WTC11 (cell line): ENCODE measurements at regions not wholly inside any gene's neighbourhood (a gene's known extent, or its start where the extent isn't known, plus 50 kb on each side); places are given as distances from the start of the nearest gene placed in this dataset.

Experiments
- ATAC-seq: fragments of 200-7000 bp; cut with Tn5 transposase; 2 replicates; pipeline ENCODE4 v1.10.0; 2021; ENCODE audit warnings: mild to moderate bottlenecking, moderate library complexity
- CTCF ChIA-PET: fragments of 300-600 bp; sonication (Branson Sonifier 250); formaldehyde crosslinking; loops from one replicate; lab custom pipeline; 2021; ENCODE audit warnings: antibody characterized with exemption; lab: Charles Lee
- POLR2A ChIA-PET: fragments of 350-600 bp; sonication (Branson Sonifier 250); formaldehyde crosslinking; loops from one replicate; lab custom pipeline; 2021; ENCODE audit warnings: antibody characterized with exemption; lab: Charles Lee
- DNase-seq: peaks from one replicate; pipeline ENCODE4 v3.0.0; 2021; ENCODE audit warnings: low spot score
- H3K27ac Mint-ChIP-seq: 2 replicates; pipeline ENCODE4 v1.8.0; 2021; ENCODE audit warnings: mixed read lengths
- H3K27me3 Mint-ChIP-seq: 2 replicates; pipeline ENCODE4 v1.8.0; 2021; ENCODE audit warnings: low read depth, mild to moderate bottlenecking, moderate library complexity, mixed read lengths
- H3K36me3 Mint-ChIP-seq: 2 replicates; pipeline ENCODE4 v1.8.0; 2021; ENCODE audit warnings: mixed read lengths
- H3K4me1 Mint-ChIP-seq: 2 replicates; pipeline ENCODE4 v1.8.0; 2022; ENCODE audit warnings: mixed read lengths
- H3K4me3 Mint-ChIP-seq: 2 replicates; pipeline ENCODE4 v1.8.0; 2021; ENCODE audit warnings: mild to moderate bottlenecking, moderate library complexity, mixed read lengths
- H3K9me3 Mint-ChIP-seq: 2 replicates; pipeline ENCODE4 v1.8.0; 2021; ENCODE audit warnings: mixed read lengths
- CREB1 ChIP-seq: sonication (generic); formaldehyde crosslinking; IDR thresholded peaks from 2 replicates; pipeline ENCODE4 v1.8.0; 2023; ENCODE audit warnings: mild to moderate bottlenecking, missing genetic modification reagents
- CREM ChIP-seq: sonication (generic); formaldehyde crosslinking; IDR thresholded peaks from 2 replicates; pipeline ENCODE4 v1.8.1; 2022; ENCODE audit warnings: mild to moderate bottlenecking, missing genetic modification reagents, moderate library complexity
- E2F4 ChIP-seq: sonication (generic); formaldehyde crosslinking; IDR thresholded peaks from 2 replicates; pipeline ENCODE4 v1.8.1; 2022; ENCODE audit warnings: low read depth, mild to moderate bottlenecking, moderate library complexity, missing genetic modification reagents, borderline replicate concordance
- ERG ChIP-seq: fragments of 250-450 bp; sonication (Bioruptor Pico); IDR thresholded peaks from 2 replicates; pipeline ENCODE4 v1.8.0; 2021; ENCODE audit warnings: mild to moderate bottlenecking
- ETV6 ChIP-seq: sonication (generic); formaldehyde crosslinking; IDR thresholded peaks from 2 replicates; pipeline ENCODE4 v1.8.1; 2022; ENCODE audit warnings: mild to moderate bottlenecking, missing genetic modification reagents
- GTF2I ChIP-seq: fragments of 250-450 bp; sonication (Bioruptor Pico); conservative IDR thresholded peaks from 2 replicates; pipeline ENCODE4 v1.4.0; 2021; ENCODE audit warnings: mild to moderate bottlenecking
- MYBL2 ChIP-seq: sonication (generic); formaldehyde crosslinking; IDR thresholded peaks from 2 replicates; pipeline ENCODE4 v1.8.1; 2023; ENCODE audit warnings: mild to moderate bottlenecking, moderate library complexity, missing genetic modification reagents
- NFYB ChIP-seq: sonication (generic); formaldehyde crosslinking; conservative IDR thresholded peaks from 2 replicates; pipeline ENCODE4 v1.8.0; 2022; ENCODE audit warnings: low read depth, missing genetic modification reagents
- OVOL2 ChIP-seq: fragments of 250-450 bp; sonication (Bioruptor Pico); IDR thresholded peaks from 2 replicates; pipeline ENCODE4 v1.9.0; 2021; ENCODE audit warnings: mild to moderate bottlenecking, borderline replicate concordance
- TCF7 ChIP-seq: sonication (generic); formaldehyde crosslinking; IDR thresholded peaks from 2 replicates; pipeline ENCODE4 v1.8.0; 2022; ENCODE audit warnings: mild to moderate bottlenecking, low read depth, missing genetic modification reagents, moderate library complexity
- TEAD4 ChIP-seq: sonication (generic); formaldehyde crosslinking; IDR thresholded peaks from 2 replicates; pipeline ENCODE4 v1.8.0; 2022; ENCODE audit warnings: mild to moderate bottlenecking, missing genetic modification reagents
- ZBTB21 ChIP-seq: sonication (generic); formaldehyde crosslinking; IDR thresholded peaks from 2 replicates; pipeline ENCODE4 v1.8.1; 2023; ENCODE audit warnings: mild to moderate bottlenecking, missing genetic modification reagents, borderline replicate concordance
- ZNF121 ChIP-seq: sonication (generic); formaldehyde crosslinking; IDR thresholded peaks from 2 replicates; pipeline ENCODE4 v1.8.0; 2023; ENCODE audit warnings: missing genetic modification reagents
- ZNF138 ChIP-seq: sonication (generic); formaldehyde crosslinking; conservative IDR thresholded peaks from 2 replicates; pipeline ENCODE4 v1.8.1; 2022; ENCODE audit warnings: mild to moderate bottlenecking, moderate library complexity, missing genetic modification reagents
- ZNF219 ChIP-seq: sonication (generic); formaldehyde crosslinking; IDR thresholded peaks from 2 replicates; pipeline ENCODE4 v1.8.0; 2023; ENCODE audit warnings: missing genetic modification reagents, mild to moderate bottlenecking, borderline replicate concordance
- ZNF263 ChIP-seq: sonication (generic); formaldehyde crosslinking; IDR thresholded peaks from 2 replicates; pipeline ENCODE4 v1.8.1; 2022; ENCODE audit warnings: low read depth, mild to moderate bottlenecking, moderate library complexity, missing genetic modification reagents
- ZNF396 ChIP-seq: fragments of 250-450 bp; sonication (Bioruptor Pico); IDR thresholded peaks from 2 replicates; pipeline ENCODE4 v1.8.0; 2021; ENCODE audit warnings: mild to moderate bottlenecking, moderate library complexity, borderline replicate concordance
- ZNF423 ChIP-seq: fragments of 250-450 bp; sonication (Bioruptor Pico); IDR thresholded peaks from 2 replicates; pipeline ENCODE4 v2.1.2; 2022; ENCODE audit warnings: mild to moderate bottlenecking, moderate library complexity
- TF ChIP-seq, protein P1 (sequence below): sonication (generic); formaldehyde crosslinking; IDR thresholded peaks from 2 replicates; pipeline ENCODE4 v1.8.0; 2022; ENCODE audit warnings: missing genetic modification reagents
- TF ChIP-seq, protein P2 (sequence below): sonication (generic); formaldehyde crosslinking; IDR thresholded peaks from 2 replicates; pipeline ENCODE4 v1.8.1; 2022; ENCODE audit warnings: mild to moderate bottlenecking, moderate library complexity, missing genetic modification reagents
- TF ChIP-seq, protein P3 (sequence below): sonication (generic); formaldehyde crosslinking; IDR thresholded peaks from 2 replicates; pipeline ENCODE4 v1.8.0; 2022; ENCODE audit warnings: mild to moderate bottlenecking, missing genetic modification reagents
- TF ChIP-seq, protein P4 (sequence below): sonication (generic); formaldehyde crosslinking; conservative IDR thresholded peaks from 2 replicates; pipeline ENCODE4 v1.8.1; 2023; ENCODE audit warnings: mild to moderate bottlenecking, low read depth, missing genetic modification reagents, moderate library complexity
- TF ChIP-seq, protein P5 (sequence below): sonication (generic); formaldehyde crosslinking; IDR thresholded peaks from 2 replicates; pipeline ENCODE4 v1.8.1; 2022; ENCODE audit warnings: low read depth, missing genetic modification reagents, borderline replicate concordance

GRCh38 chr16:8127070-8127469 is 463.2 kb downstream of the TMEM114 start:
- POLR2A ChIA-PET, result no interaction called here
- peaks cover 3% of the 10 kb centered on the region for H3K27me3 Mint-ChIP-seq
- ATAC-seq, result no peak
- TF ChIP-seq CREB1 (CRISPR knock-in tag) (no peak), MYBL2 (CRISPR knock-in tag) (no peak), ETV6 (CRISPR knock-in tag) (no peak), GTF2I (CRISPR knock-in tag) (no peak), ZNF263 (CRISPR knock-in tag) (no peak), TEAD4 (CRISPR knock-in tag) (no peak)
- TF ChIP-seq, all 79 proteins: peak for 0
- CTCF ChIA-PET, result no interaction called here
- Mint-ChIP-seq H3K36me3 (peaks cover 68% of the 10 kb centered on the region), H3K4me1 (no peaks in the 10 kb centered on the region), H3K4me3 (no peak overlapping the region), H3K27ac (no peak overlapping the region), H3K9me3 (peaks cover 81% of the 10 kb centered on the region)
- DNase-seq, result no peak

- no peaks in the 10 kb centered on the region for H3K4me1 Mint-ChIP-seq
- peaks cover 3% of the 10 kb centered on the region for H3K27me3 Mint-ChIP-seq
- peaks cover 70% of the 10 kb centered on the region for H3K36me3 Mint-ChIP-seq
- no peak overlapping the region for H3K4me3 Mint-ChIP-seq
- H3K27ac Mint-ChIP-seq, result no peak overlapping the region
- no peak for ATAC-seq
- DNase-seq, result no peak
- POLR2A ChIA-PET, result no interaction called here
- CTCF ChIA-PET, result no interaction called here
- H3K9me3 Mint-ChIP-seq, result peaks cover 80% of the 10 kb centered on the region
- TF ChIP-seq ZBTB21 (CRISPR knock-in tag) (no peak), ZNF138 (CRISPR knock-in tag) (no peak), ZNF219 (CRISPR knock-in tag) (no peak), ZNF396 (CRISPR knock-in tag) (no peak), ZNF121 (CRISPR knock-in tag) (no peak), ERG (CRISPR knock-in tag) (no peak), ZNF423 (no peak), E2F4 (CRISPR knock-in tag) (no peak), OVOL2 (CRISPR knock-in tag) (no peak), NFYB (CRISPR knock-in tag) (no peak), CREM (CRISPR knock-in tag) (no peak), TCF7 (CRISPR knock-in tag) (no peak), ETV6 (CRISPR knock-in tag) (no peak)
- TF ChIP-seq, protein P1, sequence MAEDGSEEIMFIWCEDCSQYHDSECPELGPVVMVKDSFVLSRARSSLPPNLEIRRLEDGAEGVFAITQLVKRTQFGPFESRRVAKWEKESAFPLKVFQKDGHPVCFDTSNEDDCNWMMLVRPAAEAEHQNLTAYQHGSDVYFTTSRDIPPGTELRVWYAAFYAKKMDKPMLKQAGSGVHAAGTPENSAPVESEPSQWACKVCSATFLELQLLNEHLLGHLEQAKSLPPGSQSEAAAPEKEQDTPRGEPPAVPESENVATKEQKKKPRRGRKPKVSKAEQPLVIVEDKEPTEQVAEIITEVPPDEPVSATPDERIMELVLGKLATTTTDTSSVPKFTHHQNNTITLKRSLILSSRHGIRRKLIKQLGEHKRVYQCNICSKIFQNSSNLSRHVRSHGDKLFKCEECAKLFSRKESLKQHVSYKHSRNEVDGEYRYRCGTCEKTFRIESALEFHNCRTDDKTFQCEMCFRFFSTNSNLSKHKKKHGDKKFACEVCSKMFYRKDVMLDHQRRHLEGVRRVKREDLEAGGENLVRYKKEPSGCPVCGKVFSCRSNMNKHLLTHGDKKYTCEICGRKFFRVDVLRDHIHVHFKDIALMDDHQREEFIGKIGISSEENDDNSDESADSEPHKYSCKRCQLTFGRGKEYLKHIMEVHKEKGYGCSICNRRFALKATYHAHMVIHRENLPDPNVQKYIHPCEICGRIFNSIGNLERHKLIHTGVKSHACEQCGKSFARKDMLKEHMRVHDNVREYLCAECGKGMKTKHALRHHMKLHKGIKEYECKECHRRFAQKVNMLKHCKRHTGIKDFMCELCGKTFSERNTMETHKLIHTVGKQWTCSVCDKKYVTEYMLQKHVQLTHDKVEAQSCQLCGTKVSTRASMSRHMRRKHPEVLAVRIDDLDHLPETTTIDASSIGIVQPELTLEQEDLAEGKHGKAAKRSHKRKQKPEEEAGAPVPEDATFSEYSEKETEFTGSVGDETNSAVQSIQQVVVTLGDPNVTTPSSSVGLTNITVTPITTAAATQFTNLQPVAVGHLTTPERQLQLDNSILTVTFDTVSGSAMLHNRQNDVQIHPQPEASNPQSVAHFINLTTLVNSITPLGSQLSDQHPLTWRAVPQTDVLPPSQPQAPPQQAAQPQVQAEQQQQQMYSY, result no peak
- TF ChIP-seq, protein P2, sequence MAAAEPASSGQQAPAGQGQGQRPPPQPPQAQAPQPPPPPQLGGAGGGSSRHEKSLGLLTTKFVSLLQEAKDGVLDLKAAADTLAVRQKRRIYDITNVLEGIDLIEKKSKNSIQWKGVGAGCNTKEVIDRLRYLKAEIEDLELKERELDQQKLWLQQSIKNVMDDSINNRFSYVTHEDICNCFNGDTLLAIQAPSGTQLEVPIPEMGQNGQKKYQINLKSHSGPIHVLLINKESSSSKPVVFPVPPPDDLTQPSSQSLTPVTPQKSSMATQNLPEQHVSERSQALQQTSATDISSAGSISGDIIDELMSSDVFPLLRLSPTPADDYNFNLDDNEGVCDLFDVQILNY (CRISPR knock-in tag), result no peak
- TF ChIP-seq, protein P3, sequence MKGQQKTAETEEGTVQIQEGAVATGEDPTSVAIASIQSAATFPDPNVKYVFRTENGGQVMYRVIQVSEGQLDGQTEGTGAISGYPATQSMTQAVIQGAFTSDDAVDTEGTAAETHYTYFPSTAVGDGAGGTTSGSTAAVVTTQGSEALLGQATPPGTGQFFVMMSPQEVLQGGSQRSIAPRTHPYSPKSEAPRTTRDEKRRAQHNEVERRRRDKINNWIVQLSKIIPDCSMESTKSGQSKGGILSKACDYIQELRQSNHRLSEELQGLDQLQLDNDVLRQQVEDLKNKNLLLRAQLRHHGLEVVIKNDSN, result no peak
- TF ChIP-seq, protein P4, sequence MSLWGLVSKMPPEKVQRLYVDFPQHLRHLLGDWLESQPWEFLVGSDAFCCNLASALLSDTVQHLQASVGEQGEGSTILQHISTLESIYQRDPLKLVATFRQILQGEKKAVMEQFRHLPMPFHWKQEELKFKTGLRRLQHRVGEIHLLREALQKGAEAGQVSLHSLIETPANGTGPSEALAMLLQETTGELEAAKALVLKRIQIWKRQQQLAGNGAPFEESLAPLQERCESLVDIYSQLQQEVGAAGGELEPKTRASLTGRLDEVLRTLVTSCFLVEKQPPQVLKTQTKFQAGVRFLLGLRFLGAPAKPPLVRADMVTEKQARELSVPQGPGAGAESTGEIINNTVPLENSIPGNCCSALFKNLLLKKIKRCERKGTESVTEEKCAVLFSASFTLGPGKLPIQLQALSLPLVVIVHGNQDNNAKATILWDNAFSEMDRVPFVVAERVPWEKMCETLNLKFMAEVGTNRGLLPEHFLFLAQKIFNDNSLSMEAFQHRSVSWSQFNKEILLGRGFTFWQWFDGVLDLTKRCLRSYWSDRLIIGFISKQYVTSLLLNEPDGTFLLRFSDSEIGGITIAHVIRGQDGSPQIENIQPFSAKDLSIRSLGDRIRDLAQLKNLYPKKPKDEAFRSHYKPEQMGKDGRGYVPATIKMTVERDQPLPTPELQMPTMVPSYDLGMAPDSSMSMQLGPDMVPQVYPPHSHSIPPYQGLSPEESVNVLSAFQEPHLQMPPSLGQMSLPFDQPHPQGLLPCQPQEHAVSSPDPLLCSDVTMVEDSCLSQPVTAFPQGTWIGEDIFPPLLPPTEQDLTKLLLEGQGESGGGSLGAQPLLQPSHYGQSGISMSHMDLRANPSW (CRISPR knock-in tag), result no peak
- TF ChIP-seq, protein P5, sequence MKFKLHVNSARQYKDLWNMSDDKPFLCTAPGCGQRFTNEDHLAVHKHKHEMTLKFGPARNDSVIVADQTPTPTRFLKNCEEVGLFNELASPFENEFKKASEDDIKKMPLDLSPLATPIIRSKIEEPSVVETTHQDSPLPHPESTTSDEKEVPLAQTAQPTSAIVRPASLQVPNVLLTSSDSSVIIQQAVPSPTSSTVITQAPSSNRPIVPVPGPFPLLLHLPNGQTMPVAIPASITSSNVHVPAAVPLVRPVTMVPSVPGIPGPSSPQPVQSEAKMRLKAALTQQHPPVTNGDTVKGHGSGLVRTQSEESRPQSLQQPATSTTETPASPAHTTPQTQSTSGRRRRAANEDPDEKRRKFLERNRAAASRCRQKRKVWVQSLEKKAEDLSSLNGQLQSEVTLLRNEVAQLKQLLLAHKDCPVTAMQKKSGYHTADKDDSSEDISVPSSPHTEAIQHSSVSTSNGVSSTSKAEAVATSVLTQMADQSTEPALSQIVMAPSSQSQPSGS (CRISPR knock-in tag), result no peak
These were observed 464.0 kb downstream of the TMEM114 start for GRCh38 chr16:8126313-8126712.
